ENCODE measurements at regions not wholly inside any gene's neighbourhood (a gene's known extent, or its start where the extent isn't known, plus 50 kb on each side); places are given as distances from the start of the nearest gene placed in this dataset.

DNA sequence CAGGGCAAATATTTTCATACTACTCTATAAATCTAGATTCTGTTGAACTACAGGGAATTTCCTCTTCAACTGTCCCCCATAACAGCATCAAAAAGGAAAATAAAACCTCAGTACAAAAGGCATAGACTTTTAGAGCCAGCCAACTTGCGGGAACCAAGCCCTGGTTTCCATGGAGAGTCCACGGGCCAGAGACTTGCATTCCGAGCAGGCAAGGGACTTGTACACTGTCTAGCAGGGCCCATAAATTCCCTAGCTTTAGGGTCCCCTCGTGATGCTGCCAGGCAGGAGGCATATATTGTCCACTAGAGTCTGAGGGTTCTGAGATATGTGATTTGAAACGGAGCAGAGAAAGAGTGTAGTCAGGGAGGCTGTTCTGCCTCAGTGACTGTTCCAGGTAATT, 153.1 kb upstream of the SLC14A2 start:
- POLR2A ChIA-PET, result interaction anchor here (0.7 kb wide), 1 partner anchor 356 kb away, joined by 4 read pairs; no protein-coding TSS in a partner anchor
- DNase-seq (ENCODE audit: low read depth, low spot score), result no peak
- CTCF ChIA-PET, result interaction anchor here (1.0 kb wide), 1 partner anchor 9 kb away, joined by 3 read pairs; no protein-coding TSS in a partner anchor
- TF ChIP-seq, protein P1, sequence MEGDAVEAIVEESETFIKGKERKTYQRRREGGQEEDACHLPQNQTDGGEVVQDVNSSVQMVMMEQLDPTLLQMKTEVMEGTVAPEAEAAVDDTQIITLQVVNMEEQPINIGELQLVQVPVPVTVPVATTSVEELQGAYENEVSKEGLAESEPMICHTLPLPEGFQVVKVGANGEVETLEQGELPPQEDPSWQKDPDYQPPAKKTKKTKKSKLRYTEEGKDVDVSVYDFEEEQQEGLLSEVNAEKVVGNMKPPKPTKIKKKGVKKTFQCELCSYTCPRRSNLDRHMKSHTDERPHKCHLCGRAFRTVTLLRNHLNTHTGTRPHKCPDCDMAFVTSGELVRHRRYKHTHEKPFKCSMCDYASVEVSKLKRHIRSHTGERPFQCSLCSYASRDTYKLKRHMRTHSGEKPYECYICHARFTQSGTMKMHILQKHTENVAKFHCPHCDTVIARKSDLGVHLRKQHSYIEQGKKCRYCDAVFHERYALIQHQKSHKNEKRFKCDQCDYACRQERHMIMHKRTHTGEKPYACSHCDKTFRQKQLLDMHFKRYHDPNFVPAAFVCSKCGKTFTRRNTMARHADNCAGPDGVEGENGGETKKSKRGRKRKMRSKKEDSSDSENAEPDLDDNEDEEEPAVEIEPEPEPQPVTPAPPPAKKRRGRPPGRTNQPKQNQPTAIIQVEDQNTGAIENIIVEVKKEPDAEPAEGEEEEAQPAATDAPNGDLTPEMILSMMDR (IDR thresholded peaks at IDR 0.05; ENCODE audit: insufficient read depth, low read length, missing control alignments), result no peak
- H3K4me3 ChIP-seq (ENCODE audit: low read depth, low read length), result no peak overlapping the region

DNA sequence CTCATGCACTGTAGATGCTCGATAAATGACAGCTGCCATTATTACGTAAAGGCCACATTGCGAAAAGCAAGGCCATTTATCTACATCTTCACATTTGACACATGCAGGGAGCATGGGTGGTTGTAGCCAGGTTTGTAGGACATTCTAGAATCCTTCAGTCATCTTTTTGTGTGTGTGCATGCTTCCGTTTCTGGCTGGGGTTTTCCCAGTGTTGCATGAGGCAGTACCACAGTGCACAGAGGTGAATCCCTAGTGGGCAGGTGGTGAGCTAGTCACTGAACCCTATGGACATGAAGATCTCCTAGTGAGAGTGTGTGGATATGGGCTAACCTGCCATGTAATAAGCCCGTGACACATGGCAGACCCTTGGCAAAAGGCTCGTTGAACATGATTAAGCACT, 151.8 kb upstream of the SLC14A2 start:
- CTCF ChIA-PET, result no interaction called here
- TF ChIP-seq, protein P1 (IDR thresholded peaks at IDR 0.05; ENCODE audit: insufficient read depth, low read length, missing control alignments), result no peak
- DNase-seq (ENCODE audit: low read depth, low spot score), result no peak
- H3K4me3 ChIP-seq (ENCODE audit: low read depth, low read length), result no peak overlapping the region
- POLR2A ChIA-PET, result no interaction called here

DNA sequence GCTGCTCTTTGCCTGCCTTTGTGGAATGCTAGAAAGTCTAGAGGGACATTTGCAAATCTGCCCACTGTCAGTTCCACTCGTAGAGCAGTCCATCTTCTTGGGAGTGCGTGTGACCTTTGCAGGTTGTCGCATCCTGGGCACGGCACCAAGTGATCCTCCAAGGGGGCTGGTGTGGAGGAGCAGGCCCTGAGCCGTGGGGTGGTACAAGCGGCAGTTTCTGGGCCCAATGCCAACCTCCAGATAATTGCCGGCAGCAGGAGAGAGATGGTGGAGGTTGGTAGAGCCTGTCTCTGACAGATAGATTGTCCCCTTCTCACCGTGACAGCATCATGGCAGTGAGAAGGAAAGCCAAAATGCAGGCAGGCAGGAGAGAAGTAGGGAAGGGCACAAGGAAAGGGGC, 150.7 kb upstream of the SLC14A2 start:
- POLR2A ChIA-PET, result no interaction called here
- no peak overlapping the region for H3K4me3 ChIP-seq (ENCODE audit: low read depth, low read length)
- CTCF ChIA-PET, result no interaction called here
- no peak for DNase-seq (ENCODE audit: low read depth, low spot score)
- TF ChIP-seq, protein P1 (IDR thresholded peaks at IDR 0.05; ENCODE audit: insufficient read depth, low read length, missing control alignments), result no peak

DNA sequence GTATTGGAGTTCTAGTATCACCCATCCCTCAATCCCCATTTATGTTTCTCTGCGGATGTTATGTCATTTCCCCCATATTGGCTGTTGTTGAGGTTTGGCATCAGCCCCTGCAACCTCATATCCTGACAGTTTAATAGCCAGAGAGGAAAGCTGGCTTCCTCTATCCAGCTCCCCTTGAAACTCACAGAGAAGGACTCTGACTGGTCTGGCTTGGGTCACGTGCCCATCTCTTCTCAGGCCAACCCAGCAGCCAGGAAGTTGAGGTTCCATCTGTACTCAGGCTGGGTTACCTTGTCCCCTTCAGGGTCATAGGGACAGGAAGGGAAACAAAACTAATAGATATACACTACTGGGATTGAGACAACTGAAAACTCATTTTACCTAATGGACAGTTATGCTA, 148.0 kb upstream of the SLC14A2 start:
- TF ChIP-seq, protein P1 (IDR thresholded peaks at IDR 0.05; ENCODE audit: insufficient read depth, low read length, missing control alignments), result no peak
- CTCF ChIA-PET, result no interaction called here
- POLR2A ChIA-PET, result no interaction called here
- H3K4me3 ChIP-seq (ENCODE audit: low read depth, low read length), result no peak overlapping the region
- DNase-seq (ENCODE audit: low read depth, low spot score), result no peak

DNA sequence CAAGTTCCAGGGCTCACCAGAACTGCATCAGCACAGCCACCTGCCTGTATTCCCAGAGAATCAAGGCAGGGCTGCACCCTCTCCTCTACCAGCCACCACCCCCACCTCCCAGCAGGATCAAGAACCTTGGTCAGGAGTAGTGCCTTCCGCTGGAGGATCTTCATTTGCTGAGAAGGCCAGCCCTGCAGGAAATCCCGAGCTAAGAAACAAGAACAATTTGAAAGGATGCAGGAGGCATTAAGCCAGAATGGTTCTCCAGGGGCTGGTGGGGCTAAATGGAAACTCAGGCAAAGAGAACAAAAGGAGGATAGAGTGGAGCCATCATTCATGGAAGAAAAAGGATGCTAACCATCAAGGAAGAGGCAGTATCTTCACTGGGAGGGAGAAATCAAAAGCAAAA, 147.3 kb upstream of the SLC14A2 start:
- TF ChIP-seq, protein P1 (IDR thresholded peaks at IDR 0.05; ENCODE audit: insufficient read depth, low read length, missing control alignments), result no peak
- DNase-seq (ENCODE audit: low read depth, low spot score), result no peak
- CTCF ChIA-PET, result no interaction called here

DNA sequence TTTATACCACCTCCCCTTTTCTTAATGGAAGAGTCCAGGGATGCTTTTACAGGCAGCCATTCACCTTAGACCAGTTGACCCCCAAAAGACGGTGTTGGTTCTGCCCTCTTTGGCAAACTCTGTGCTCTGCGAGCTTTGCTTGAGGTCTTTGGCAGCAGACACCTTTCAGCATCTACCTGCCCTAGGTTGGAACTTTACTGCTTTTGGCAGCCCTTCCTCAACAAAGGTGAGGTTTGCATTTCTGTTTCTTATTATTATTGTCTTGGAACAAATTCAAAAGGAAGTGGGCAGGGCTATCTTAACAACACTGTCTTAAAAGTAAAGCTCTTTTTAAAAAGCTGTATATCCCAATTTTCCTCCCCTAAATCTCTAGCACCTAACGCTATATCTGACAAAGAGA, 136.4 kb upstream of the SLC14A2 start:
- TF ChIP-seq, protein P1 (IDR thresholded peaks at IDR 0.05; ENCODE audit: insufficient read depth, low read length, missing control alignments), result no peak
- DNase-seq (ENCODE audit: low read depth, low spot score), result no peak
- no peak overlapping the region for H3K4me3 ChIP-seq (ENCODE audit: low read depth, low read length)
- CTCF ChIA-PET, result no interaction called here
- POLR2A ChIA-PET, result no interaction called here

More for the DNA sequence above, 147.3 kb upstream of the SLC14A2 start:
- POLR2A ChIA-PET, result no interaction called here
- no peak overlapping the region for H3K4me3 ChIP-seq (ENCODE audit: low read depth, low read length)

Measured in AG04449 (cell line).